ENCODE measurements at regions not wholly inside any gene's neighbourhood (a gene's known extent, or its start where the extent isn't known, plus 50 kb on each side); places are given as distances from the start of the nearest gene placed in this dataset.
A peak's percentile ranks its signal among the peaks of the same experiment; 100 is the strongest.
"Not testable (repeated sequence)": the region's sequence is repeated elsewhere in the genome, so short reads cannot be mapped to it uniquely, and the experiment has no call there.

DNA sequence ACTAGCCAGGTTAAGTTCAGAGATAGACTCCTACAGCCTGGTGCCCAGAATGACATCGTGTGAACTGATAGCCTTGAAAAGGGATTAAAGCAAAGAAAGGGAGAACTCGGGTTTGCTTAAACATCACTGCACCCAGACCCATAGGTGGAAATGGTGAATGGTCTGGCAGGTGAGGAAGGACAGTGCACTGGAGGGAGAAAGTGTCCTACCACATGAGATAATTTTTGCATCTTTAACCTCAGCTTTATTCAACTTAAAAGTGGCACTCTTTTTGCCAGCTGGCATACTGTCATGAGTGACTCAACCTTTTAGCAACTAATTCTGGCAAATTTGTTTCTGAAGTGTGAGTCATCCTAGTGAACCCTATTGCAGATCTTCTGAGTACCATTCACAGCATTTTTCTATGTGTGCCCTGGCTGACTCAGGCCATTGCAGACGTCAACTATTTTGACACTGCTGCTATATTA is 53.0 kb upstream of the DAPP1 start:
- peak; percentile 56 for DNase-seq (ENCODE audit: low read depth)

DNA sequence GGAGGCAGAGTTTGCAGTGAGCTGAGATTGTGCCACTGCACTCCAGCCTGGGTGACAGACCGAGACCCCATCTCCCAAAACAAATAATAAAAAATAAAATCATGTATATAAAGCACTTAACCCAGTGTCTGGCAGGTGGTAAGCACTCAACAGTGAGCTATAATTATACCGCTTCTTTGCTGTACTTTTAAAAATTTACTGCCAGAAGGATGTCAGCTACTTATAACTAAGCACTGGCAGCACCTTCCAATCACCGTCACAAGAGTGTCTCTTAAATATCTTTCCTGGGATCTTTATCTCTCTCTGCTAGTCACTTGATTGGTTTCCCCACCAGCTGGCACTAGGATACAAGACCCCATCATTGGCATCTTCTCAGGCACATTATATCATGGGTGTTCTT is 53.9 kb upstream of the DAPP1 start:
- DNase-seq (ENCODE audit: low read depth): no peak

DNA sequence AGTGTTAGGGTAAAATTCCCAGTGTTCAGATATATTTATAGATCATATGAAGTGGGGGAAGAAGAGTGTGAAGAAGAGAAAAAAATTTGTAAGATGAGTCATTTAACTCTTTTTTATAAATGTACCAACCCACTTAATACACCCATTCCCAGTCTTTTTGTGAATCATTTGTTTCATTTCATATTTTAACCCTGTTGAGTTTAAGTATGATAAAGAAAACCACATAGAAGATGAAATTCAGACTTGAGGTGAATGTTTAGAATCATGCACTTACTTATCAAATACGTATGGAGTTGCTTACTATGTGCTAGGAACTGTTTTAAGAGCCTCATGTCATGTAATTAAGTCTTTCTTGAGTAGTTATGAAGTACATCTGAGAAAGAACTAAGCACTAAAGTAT is 56.6 kb upstream of the DAPP1 start:
- no peak for DNase-seq (ENCODE audit: low read depth)

DNA sequence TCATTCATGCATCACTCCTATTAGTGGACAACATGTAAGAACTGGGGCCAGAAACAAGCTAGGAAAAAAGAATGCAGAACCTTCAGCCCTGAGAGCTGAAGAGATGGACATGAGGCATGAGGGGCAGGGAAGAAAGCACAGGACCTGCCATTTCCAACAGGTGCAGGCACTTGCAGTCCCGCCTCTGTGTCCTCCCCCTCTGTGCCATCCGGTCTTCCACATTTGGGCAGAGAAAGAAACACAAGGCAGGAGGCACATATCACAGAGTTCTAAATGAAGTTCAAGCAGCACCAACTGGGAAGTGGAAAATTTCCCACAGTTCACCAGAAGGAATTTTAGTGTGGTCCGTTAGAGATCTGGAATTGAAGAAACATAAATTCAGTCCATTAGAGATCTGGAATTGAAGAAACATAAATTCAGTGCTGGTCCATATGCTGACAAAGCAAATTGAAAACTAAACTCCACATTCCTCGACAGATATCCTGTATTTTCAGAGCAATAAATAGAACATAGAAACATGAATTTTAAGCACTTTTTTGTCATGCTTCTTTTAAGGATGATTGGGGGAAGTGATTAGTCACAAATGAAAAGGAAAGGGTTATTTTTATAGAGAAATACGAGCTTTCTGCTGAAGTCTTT is 57.2 kb upstream of the DAPP1 start:
- DNase-seq (ENCODE audit: low read depth): no peak

DNA sequence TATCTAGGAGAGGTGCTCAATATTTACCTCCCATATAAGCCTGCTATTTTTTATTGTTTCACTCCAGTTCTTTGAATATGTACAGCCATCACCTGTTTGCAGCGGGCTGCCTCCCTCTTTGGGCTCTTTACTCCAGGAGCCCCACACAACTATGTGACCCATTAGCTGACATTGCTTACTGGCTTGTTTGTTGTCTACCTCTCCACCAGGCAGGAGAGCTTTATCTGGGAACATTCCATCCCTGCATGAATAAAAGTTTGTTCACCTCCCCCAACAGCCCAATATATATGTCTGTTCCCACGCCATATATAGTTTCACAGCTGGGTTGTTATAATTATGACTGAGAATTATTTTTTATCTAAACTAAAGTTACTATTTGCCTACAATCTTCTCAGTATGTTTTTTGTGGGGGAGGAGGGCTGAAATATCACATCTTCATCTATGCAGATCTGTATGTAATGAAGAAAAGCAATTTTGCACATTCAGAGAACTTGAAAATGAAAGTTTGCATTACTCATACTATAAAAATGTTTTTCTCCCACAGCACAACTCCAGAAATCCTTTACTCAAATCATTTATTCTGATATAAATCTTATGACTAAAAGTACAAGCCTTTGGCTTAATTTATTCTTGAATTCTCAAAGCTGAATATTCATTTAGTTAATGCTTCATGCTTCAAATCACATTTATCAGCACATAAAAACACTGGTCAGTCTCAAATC is 61.2 kb upstream of the DAPP1 start:
- DNase-seq (ENCODE audit: low read depth): no peak

DNA sequence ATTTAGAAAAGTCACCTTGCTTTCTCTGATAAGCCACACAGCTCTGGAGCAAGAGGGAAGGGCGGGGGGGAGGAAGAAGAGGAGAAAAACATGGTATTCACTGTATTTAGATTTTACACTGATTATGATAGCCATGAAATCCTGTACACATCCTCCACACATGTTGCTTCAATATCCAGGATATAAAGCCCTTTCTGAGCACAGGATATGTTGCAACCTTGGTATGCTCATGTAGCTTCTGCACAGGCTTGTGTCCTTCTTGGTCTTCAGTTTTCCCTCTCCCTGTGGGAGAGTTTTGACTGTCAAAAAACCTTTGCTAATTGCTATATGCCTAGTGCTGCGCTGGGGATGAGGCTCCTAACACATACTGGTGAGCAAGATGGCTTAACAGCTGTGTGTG is 61.9 kb upstream of the DAPP1 start:
- no peak for DNase-seq (ENCODE audit: low read depth)

DNA sequence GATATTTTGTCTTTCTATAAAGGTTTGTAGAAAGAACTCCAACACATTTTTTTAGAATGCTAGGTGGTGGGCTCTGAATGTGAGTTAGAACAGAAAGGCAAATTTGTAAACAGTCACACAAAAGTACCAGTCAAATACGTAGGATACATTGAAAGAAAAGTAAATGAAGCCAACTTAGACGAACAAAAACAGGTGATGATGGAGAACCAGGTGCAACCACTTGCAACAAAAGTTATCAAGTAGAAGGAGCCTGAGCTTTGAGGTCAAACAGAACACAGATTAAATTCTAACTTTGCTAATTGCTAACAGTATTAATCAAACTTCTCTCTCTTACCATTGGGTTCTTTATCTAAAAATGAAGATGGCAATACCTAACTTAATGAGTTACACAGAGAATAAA is 62.7 kb upstream of the DAPP1 start:
- DNase-seq (ENCODE audit: low read depth): no peak

DNA sequence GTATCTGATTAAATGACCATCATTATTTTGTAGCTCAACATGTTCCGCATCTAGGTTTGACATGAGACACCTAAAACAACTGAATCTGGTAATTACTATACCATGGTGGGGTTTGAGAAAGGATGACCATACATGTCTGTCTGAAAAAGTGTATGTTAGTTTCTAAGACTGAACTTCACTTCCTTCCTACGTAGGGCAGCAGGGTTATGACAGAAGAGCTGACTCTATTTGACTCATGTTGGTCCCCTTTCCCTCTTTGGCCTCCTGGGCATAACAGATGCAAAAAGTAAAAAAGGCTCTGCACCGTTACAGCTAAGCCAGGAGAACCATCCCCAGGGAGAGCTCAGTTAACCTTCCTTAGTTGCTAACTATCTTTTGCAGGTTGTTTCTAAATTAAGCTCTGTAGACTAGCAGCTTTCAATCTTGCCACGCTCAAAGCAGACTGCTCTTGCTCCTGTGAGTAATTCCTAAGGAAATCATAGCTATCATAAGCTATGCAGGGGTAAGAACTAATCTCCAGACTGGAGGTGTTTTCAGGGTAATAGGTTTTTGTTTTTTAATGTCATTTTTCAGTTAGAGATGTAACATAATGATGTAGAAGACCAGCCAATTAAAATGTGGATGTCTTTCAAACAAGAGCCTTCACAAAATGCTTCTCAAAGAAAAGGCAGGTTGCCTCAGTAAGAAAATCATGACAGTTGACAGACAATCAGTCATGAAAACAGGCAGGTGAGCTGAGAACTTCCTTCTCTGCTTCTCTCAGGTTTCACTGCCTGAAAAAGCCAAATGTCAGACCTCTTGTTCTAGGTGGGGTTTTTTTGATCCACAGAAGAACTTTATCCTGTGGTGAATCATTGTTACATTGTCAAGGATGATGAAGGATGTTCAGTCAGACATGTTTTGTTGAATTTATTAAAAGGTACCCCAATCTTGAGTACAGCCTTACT is 66.9 kb upstream of the DAPP1 start:
- no peak for DNase-seq (ENCODE audit: low read depth)

DNA sequence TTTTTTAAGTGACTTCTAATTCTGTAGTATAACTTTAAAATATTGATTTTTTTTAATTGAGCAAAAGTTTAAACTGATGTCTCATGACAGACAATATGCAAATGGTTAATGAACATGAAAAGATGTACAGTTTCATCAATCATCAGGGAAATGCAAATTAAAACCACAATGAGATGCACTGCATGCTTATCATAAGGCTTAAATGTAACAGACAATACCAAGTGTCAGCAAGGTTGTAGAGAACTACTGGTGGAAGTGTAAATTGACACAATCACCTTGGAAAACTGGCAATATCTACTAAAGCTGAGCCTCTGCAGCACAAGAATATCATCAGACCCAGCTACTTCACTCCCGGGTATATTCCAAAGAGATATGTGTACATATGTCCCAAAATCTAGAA is 70.2 kb upstream of the DAPP1 start:
- DNase-seq (ENCODE audit: low read depth): no peak

DNA sequence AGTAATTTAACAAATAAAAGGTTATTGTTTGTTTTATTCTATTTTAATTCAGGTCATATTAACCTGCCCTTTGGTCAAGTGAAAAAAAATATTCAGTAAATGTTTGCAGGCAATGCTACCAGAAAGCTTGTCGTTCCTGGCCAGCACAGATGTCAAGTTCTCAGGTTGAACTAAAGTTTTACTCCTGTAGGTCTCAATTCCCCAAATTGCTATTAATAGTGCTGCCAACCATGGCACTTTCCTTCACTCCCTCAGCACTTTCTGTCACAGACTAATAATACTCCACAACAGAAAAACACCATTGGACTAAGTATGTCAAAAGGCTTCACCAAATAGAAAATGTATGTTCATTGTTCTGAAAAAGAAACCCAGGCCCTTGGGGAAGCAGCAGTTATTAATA is 79.2 kb upstream of the C4orf54 start:
- no peak for DNase-seq (ENCODE audit: low read depth)

DNA sequence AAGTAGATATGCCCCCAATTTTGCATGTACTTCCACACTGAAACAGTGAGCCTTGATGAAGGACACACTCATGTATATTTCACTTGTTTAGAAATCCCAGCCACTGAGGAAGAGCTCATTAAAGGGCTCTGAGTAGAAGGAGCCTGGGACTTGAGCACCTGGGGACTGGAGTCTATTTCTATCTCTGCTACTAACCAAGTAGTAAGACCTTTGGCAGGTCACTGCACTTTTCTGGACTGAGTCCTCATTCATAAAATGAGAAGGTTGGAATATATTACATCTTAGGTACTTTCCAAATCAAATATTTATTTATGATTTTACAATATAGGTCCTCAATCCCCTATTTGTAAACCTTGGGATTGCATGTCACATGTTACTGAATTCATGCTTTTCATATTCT is 78.2 kb upstream of the C4orf54 start:
- no peak for DNase-seq (ENCODE audit: low read depth)

DNA sequence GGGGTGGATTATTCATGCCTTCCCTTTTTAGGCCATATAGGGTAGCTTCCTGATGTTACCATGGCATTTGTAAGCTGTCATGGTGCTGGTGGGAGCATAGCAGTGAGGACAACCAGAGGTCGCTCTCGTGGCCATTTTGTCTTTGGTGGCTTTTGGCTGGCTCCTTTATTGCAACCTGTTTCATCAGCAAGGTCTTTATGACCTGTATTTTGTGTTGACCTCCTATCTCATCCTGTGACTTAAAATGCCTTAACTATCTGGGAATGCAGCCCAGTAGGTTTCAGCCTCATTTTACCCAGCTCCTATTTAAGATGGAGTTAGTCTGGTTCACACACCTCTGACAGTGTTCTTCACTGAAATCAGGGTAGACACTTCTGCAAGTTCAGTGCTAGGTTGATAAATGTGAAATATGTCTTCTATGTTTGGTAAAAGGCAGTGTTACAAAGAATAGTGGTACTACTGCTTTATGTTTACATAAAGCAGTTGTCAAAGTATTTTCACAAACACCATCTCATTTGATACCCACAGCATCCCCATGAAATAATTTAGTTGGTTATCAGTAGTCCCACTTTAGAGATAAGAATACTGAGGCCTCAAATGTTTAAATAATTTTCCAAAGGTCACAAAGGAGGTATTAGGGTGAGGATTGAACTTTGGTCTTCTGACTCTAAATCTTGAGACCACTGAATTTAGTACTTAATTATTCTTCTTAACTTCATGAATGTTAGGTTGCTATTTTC is 77.1 kb upstream of the C4orf54 start:
- DNase-seq (ENCODE audit: low read depth): no peak

DNA sequence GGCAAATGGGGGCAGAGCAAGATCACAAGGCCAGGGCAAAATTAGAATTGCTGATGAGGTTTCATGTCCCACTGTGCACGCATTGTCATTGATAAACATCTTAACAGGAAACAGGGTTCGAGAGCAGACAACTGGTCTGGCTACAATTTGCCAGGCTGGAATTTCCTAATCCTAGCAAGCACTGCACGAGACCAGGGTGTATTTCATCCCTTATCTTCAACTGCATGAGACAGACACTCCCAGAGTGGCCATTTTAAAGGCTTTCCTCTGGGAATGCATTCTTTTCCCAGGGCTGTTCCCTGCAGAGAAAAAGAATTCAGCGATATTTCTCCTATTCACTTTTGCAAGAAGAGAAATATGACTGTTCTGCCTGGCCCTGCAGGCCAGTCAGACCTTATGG is 75.8 kb upstream of the C4orf54 start:
- not testable (repeated sequence) for DNase-seq (ENCODE audit: low read depth)

DNA sequence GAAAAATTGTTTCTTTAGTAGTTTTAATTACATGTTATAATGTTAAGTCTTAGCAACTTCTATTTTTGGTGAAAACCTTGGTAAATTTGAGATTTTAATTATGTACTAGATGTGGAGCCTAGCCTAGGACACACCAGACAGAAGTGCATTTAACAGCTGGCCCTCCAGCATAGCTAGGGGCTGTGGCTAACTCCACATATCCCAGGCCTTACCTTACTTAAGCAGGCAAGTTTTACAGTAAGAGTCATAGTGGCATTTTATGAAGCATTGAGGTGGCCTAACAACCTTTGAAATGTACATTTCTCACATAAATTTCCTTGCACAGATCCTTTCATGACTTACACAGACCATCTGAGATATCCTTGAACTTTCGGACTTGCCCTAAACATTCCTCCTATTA is 71.6 kb upstream of the C4orf54 start:
- no peak for DNase-seq (ENCODE audit: low read depth)

DNA sequence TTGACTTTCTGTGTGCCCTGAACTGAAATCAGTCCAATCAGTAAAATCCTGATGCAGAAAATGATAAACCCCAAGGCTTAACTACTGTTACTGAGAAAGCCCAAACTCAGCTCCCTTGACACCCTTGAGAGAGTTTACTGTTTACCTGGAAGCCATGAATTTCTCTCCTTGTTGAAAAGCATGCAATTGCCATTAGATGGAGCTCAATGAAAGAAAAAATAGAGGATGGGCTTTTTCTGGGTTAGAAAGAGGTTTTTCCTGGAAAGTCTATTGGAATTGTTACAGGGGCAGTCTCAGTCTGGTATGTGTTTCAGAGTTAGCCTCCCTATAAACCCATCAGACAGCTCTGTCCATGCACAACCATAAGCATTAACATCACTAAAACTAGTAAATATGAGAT is 66.4 kb upstream of the C4orf54 start:
- DNase-seq (ENCODE audit: low read depth): no peak

DNA sequence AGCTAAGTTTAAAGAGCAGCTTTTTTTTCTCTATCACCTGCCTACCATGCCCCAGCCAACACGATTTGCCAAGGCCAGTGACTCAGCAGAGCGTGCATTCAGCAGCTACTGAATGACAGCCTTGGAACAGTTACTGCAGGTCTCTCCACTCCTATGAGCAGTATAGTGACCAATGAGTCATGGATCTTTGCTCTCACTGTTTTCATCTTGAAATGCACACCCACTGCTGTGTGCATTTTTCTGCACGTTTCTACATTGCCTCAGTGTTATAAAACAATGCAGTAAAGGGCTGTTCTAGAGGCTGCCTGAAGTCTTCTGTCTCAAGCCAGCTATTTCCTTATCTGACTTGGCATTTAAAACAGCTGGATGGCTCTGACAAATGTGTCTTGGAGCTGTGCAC is 66.0 kb upstream of the C4orf54 start:
- DNase-seq (ENCODE audit: low read depth): peak; percentile 10

DNA sequence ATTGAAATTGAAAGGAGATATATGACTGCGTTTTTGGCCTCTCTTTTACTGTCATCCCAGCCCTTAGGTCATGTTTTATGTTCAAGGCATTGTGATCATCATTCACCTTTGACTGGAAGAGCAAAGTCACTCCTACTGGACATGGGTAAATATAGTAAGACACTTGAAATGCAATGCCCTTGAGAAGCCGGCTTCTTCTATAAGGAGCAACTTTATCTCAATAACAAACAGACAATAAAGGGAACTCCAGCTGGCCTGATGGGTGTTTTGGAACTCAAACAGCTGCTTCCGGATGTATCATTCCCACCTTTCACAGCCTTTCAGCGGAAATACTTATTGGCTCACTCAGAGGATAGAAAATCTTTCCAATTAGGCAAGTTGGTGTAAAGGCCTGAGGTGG is 65.1 kb upstream of the C4orf54 start:
- DNase-seq (ENCODE audit: low read depth): no peak

DNA sequence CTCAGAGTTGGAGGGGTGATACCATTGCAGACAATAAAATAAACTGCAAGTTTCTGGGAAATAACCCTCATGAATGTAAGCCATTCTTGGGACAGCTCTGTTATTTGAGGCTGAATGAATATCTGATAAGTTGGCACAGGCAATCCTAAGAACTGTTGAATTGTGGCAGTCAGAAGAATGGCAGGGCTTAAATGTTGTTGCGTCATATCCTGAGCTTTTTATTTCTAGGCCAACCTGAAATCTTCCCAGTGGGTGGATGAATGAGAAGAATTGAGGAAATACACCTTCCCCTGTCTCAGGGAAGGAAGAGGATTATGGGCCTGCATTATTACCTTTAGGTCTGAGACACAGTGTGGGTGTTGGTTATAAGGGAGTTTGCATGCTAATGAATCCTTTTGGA is 64.4 kb upstream of the C4orf54 start:
- DNase-seq (ENCODE audit: low read depth): no peak

DNA sequence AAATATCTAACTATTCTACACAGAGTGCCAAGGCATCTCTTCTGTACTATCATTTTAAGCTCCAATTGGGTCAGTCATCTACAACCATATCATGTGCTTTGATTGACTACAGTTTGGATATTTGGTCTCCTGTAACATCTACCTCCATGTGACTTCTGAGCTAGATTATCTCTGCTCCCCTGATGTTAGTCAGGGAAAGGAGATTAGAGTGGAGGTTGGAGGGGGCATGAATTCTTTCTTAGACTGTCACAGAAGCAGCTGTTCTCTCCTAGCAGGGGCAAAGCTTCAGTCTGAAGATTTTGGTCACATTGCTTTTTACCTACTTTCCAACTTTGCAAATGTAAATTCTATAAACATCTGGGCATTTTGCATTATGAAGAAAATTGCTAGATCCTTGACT is 62.6 kb upstream of the C4orf54 start:
- no peak for DNase-seq (ENCODE audit: low read depth)

DNA sequence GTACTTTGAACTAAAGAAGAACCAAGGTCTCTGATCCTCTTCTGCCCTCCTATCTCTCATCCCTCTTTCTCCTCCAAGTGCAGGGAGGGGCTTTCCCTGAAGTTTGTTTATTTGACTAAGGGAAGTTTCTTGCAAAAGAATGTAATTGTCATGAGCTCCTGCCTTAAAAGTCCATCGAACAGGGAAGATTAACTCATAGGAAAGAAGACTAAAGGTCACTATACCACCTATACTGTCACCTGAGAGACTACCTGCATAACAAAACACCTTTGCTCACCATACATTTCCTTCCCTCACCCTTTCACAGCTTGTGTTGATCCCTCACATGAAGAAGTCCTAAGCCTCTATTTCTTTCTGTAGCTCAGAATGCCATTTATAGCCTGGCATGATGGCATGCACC is 59.4 kb upstream of the C4orf54 start:
- no peak for DNase-seq (ENCODE audit: low read depth)

DNA sequence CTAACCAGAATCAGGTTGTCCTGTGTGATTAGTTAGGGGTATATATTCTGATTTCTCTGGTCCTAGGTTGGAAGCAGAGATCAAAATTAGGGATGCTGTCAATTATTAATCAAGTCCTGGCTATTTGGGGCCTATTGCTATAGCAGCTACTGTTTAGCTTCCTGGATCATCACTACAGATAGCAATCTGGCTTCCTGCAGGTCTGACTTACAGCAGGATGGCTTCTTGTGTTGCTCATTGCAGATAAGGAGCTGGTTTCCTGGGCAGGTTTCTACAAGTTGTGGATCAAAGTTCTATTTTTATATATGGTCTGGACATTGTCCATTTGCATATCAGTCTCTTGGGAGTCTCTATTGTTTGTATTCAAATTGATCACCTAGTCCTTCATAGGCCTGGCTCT is 57.7 kb upstream of the C4orf54 start:
- no peak for DNase-seq (ENCODE audit: low read depth)

DNA sequence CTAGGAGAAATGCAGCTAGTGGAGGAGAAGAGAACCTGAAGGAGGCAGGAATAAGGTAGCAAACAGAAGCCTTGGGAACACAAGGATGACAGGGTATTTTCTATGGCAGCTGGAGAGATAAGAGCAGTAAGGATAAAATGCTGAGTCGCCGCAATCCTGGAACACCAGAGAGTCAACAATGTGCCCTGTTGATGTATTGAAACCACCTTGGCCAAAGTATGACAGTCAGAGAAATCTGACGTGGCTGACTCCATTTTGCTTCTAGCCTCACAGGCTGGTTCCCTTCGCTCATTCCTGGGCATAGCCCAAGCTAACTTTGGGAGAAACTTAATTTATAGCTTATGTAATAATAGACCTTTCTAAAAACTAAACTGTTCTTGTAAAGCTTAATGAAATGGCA is 56.6 kb upstream of the C4orf54 start:
- DNase-seq (ENCODE audit: low read depth): no peak

All from non-pigmented ciliary epithelial cell (primary cell).